Activated CD8-positive, alpha-beta T cell treated with anti-CD3 and anti-CD28 coated beads for 36 hours (primary cell): ENCODE measurements at regions not wholly inside any gene's neighbourhood (a gene's known extent, or its start where the extent isn't known, plus 50 kb on each side); places are given as distances from the start of the nearest gene placed in this dataset.

ENCODE experiments used
- ATAC-seq: fragments of 200-7000 bp; cut with Tn5 transposase; one replicate; pipeline ENCODE4 v1.10.0; 2021; ENCODE audit warnings: mild to moderate bottlenecking, moderate library complexity
- CTCF ChIA-PET: fragments of 350-600 bp; sonication (Branson Sonifier 250); formaldehyde crosslinking; loops from one replicate; lab custom pipeline; 2021; ENCODE audit warnings: antibody characterized with exemption; lab: Charles Lee
- POLR2A ChIA-PET: fragments of 350-600 bp; sonication (Branson Sonifier 250); formaldehyde crosslinking; loops from one replicate; lab custom pipeline; 2021; ENCODE audit warnings: antibody characterized with exemption; lab: Charles Lee
- DNase-seq: peaks from one replicate; pipeline ENCODE4 v3.0.0-alpha.2; 2020
- H3K27ac Mint-ChIP-seq: one replicate; pipeline ENCODE4 v1.8.0; 2021; ENCODE audit warnings: mild to moderate bottlenecking, mixed read lengths
- H3K27me3 Mint-ChIP-seq: one replicate; pipeline ENCODE4 v1.8.0; 2021; ENCODE audit warnings: mixed read lengths
- H3K36me3 Mint-ChIP-seq: one replicate; pipeline ENCODE4 v1.8.0; 2021; ENCODE audit warnings: low read depth, mixed read lengths
- H3K4me1 Mint-ChIP-seq: one replicate; pipeline ENCODE4 v1.8.0; 2021; ENCODE audit warnings: low read depth, mixed read lengths
- H3K4me3 Mint-ChIP-seq: one replicate; pipeline ENCODE4 v1.8.0; 2021; ENCODE audit warnings: mild to moderate bottlenecking, moderate library complexity, mixed read lengths
- H3K9me3 Mint-ChIP-seq: one replicate; pipeline ENCODE4 v1.8.0; 2021; ENCODE audit warnings: mixed read lengths
- intact Hi-C: fragments of 100-400 bp; cut with micrococcal nuclease; formaldehyde crosslinking; loops from one replicate; pipeline ENCODE4 v1.10.0; 2022
- TF ChIP-seq, protein P1 (sequence below): fragments of 200-600 bp; IDR thresholded peaks from one replicate; pipeline ENCODE4 v1.8.0; 2022; ENCODE audit warnings: antibody characterized with exemption, mild to moderate bottlenecking

DNA sequence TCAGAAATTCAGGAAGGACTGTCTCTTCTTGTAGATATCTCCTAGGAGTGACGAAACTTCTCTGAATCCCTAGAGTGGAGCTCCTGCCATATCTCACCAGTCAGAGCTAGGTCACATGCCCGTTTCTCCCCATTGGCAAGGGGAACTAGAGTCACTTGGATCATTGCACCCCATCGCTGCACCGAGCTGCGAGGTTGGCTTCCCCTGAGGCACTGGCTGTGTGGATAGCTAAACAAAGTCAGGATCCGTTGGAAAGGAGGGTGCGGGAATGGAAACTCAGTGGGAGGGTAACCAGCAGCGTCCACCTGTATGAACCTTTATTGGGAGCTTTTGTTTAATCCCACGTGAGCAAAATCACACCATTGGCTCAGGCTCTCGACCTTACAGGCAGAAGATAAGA lies 283.8 kb downstream of the BRD1 start:
- intact Hi-C loops = no loop called here
- CTCF ChIA-PET = no interaction called here
- H3K9me3 Mint-ChIP-seq = no peaks in the 10 kb centered on the region
- no peaks in the 10 kb centered on the region for H3K27me3 Mint-ChIP-seq
- TF ChIP-seq, protein P1, sequence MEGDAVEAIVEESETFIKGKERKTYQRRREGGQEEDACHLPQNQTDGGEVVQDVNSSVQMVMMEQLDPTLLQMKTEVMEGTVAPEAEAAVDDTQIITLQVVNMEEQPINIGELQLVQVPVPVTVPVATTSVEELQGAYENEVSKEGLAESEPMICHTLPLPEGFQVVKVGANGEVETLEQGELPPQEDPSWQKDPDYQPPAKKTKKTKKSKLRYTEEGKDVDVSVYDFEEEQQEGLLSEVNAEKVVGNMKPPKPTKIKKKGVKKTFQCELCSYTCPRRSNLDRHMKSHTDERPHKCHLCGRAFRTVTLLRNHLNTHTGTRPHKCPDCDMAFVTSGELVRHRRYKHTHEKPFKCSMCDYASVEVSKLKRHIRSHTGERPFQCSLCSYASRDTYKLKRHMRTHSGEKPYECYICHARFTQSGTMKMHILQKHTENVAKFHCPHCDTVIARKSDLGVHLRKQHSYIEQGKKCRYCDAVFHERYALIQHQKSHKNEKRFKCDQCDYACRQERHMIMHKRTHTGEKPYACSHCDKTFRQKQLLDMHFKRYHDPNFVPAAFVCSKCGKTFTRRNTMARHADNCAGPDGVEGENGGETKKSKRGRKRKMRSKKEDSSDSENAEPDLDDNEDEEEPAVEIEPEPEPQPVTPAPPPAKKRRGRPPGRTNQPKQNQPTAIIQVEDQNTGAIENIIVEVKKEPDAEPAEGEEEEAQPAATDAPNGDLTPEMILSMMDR = no peak
- no peak overlapping the region for H3K27ac Mint-ChIP-seq
- no peak overlapping the region for H3K4me3 Mint-ChIP-seq
- H3K4me1 Mint-ChIP-seq = no peaks in the 10 kb centered on the region
- POLR2A ChIA-PET = no interaction called here
- no peak for DNase-seq
- ATAC-seq = no peak
- no peaks in the 10 kb centered on the region for H3K36me3 Mint-ChIP-seq

DNA sequence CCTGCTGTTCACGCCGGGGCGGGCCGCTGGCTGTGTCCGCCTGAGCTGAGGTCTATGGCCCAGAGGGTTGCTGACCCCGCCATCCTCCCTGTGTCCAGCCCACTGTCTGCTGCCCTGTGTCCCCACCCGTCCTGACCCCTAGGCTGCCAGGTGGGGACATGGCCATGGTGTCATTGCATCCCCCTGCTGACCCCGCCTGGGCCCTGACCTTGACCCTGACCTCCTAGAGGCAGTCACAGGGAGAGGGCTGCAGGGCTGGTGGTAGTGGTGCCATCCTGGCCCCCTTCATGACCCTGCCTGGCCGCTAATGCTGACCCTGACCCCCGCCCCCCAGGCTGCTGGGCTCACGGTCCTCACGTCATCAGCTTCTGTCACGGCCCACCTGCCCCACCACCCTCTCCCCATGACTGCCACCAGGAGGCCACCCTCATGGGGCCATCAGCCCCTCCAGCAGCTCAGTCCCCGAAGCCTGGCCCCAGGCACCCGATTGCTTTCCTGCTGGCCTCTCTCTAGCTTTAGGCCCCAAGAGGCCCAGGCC lies 285.9 kb downstream of the BRD1 start:
- Mint-ChIP-seq H3K9me3 (no peaks in the 10 kb centered on the region), H3K27me3 (no peaks in the 10 kb centered on the region), H3K36me3 (no peaks in the 10 kb centered on the region), H3K4me3 (no peak overlapping the region), H3K27ac (no peak overlapping the region), H3K4me1 (no peaks in the 10 kb centered on the region)
- intact Hi-C loops = no loop called here
- ATAC-seq (no peak), DNase-seq (no peak)
- TF ChIP-seq, protein P1 = no peak
- ChIA-PET CTCF (no interaction called here), POLR2A (no interaction called here)

DNA sequence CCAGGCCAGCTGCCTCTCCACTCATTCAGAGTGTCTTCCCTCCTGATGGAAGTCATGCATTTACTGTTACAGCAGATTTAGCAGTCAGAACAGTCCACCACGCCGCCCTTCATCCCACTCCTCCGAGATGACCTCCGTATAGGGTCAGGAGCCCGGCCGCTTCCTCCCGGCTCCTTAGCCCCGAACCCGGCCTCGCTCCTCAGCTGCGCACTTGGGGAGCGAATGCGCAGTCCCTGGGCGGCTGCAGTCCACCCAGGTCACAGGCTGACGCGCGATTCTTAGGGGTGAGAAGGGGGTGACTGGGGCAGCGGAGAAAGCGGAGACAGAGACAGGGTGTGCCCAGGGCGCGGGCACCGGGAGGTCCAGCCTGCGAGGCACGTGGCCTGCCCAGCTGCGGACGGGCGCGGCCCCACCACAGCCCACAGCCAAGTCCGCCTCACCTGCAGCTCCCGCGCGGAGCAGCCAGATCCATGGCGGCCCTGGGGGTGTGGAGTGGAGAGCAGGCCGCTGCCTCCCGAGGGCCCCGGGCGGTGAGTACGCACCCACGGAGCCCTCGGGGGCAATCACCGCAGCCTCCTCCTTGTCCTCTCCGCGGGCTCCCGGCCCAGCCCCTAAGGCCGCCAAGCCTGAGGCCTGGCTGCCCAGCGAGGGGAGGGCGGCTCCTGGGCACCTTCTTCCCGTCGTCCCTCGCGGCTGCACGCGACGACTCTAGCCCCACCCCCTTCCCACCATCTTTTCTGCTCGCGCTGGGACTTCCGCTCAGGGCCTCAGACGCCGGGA lies 286.6 kb downstream of the BRD1 start:
- H3K36me3 Mint-ChIP-seq = no peaks in the 10 kb centered on the region
- CTCF ChIA-PET = no interaction called here
- ATAC-seq = no peak

DNA sequence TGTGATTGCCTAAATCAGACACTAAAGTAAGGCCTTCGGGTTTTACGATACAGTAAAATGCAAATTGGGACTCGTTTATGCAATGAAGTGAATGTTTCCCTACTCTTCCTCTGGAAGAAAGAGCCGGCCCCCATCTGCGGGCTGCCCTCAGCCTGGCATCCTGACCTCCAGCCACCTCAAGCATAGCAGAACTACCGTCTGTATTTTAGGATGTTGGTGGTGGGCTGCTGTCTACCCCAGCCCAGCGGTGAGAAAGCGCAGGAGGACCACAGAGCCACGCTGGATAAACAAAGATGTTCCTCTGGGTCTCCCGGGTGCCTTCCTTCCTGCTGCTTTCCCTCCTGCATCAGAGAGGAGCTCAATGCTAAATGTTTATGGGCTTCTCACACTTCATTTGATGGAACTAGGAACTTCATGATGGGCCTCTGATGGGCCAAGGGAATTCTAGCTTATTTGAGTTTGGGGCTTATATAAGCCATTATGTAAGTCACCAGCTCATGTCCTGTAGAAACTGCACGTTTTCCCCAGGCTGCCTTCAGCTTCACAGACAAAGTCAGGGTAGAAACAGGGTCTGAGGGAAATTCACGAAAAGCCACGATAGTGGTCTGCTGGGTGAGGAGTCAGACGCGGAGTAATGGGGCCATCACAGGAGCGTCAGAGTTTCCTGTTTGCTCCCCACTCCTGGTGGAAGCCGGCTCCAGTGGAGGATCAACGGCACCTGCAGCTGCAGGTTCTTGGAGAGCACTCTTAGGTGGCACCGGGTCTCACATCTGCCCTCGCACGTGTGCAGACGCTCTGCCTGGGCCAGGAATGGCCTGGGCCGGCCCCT lies 287.4 kb downstream of the BRD1 start:
- Mint-ChIP-seq H3K36me3 (no peaks in the 10 kb centered on the region), H3K9me3 (no peaks in the 10 kb centered on the region), H3K27ac (no peak overlapping the region), H3K4me1 (no peaks in the 10 kb centered on the region), H3K4me3 (no peak overlapping the region), H3K27me3 (no peaks in the 10 kb centered on the region)
- TF ChIP-seq, protein P1 = no peak
- ATAC-seq (no peak), DNase-seq (no peak)
- POLR2A ChIA-PET = no interaction called here
- CTCF ChIA-PET = no interaction called here
- intact Hi-C loops = no loop called here

More for the DNA sequence above, 286.6 kb downstream of the BRD1 start:
- intact Hi-C loops = no loop called here
- H3K27me3 Mint-ChIP-seq = no peaks in the 10 kb centered on the region
- H3K27ac Mint-ChIP-seq = no peak overlapping the region
- TF ChIP-seq, protein P1 = no peak
- DNase-seq = no peak
- H3K4me3 Mint-ChIP-seq = no peak overlapping the region
- POLR2A ChIA-PET = no interaction called here
- H3K9me3 Mint-ChIP-seq = no peaks in the 10 kb centered on the region
- H3K4me1 Mint-ChIP-seq = no peaks in the 10 kb centered on the region

DNA sequence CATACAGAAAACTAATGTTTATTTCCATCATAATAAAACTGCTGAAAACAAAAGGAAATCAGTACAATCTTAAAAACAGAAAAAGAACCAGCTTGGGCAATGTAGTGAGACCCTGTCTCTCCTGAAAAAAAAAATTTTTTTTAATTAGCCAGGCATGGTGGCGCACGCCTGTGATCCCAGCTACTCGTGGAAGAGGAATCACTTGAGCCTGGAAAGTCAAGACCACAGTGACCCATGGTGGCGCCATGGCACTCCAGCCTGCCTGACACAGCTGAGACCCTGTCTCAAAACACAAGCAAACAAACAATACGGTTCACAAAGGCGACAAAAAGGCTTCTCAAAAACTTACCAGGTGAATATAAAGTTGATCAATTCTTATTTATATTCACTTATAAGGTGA lies 289.7 kb downstream of the BRD1 start:
- Mint-ChIP-seq H3K27ac (no peak overlapping the region), H3K4me3 (no peak overlapping the region), H3K4me1 (no peaks in the 10 kb centered on the region), H3K27me3 (no peaks in the 10 kb centered on the region), H3K9me3 (no peaks in the 10 kb centered on the region), H3K36me3 (no peaks in the 10 kb centered on the region)
- no peak for DNase-seq
- TF ChIP-seq, protein P1 = no peak
- ATAC-seq = no peak
- CTCF ChIA-PET = no interaction called here
- intact Hi-C loops = no loop called here
- POLR2A ChIA-PET = interaction anchor here (0.6 kb wide), 1 partner anchor 33 kb away, joined by 3 read pairs; no protein-coding TSS in a partner anchor
